H9 (cell line): ENCODE measurements at regions not wholly inside any gene's neighbourhood (a gene's known extent, or its start where the extent isn't known, plus 50 kb on each side); places are given as distances from the start of the nearest gene placed in this dataset.

Experiments
- DNase-seq: peaks from one replicate; pipeline ENCODE4 v3.0.0-alpha.2; 2017
- H2AFZ ChIP-seq: one replicate; pipeline ENCODE4 v1.6.1; 2013; ENCODE audit warnings: mild to moderate bottlenecking, low read length, control low read depth, moderate library complexity
- H2AK5ac ChIP-seq: 2 replicates; pipeline ENCODE4 v1.6.1; 2013; ENCODE audit warnings: low read length, control low read depth, mixed read lengths; ENCODE audit not compliant: insufficient read length
- H2BK120ac ChIP-seq: one replicate; pipeline ENCODE4 v1.6.1; 2013; ENCODE audit warnings: low read depth, mild to moderate bottlenecking, low read length, control low read depth, inconsistent platforms; ENCODE audit not compliant: poor library complexity, severe bottlenecking
- H2BK12ac ChIP-seq: 2 replicates; pipeline ENCODE4 v1.6.1; 2013; ENCODE audit warnings: low read length, control low read depth, mixed read lengths, low read depth; ENCODE audit not compliant: insufficient read length
- H2BK15ac ChIP-seq: 2 replicates; pipeline ENCODE4 v1.6.1; 2013; ENCODE audit warnings: low read depth, low read length, control low read depth
- H2BK20ac ChIP-seq: one replicate; pipeline ENCODE4 v1.6.1; 2013; ENCODE audit warnings: low read depth, mild to moderate bottlenecking, low read length, control low read depth, inconsistent platforms; ENCODE audit not compliant: poor library complexity, severe bottlenecking
- H2BK5ac ChIP-seq: 2 replicates; pipeline ENCODE4 v1.6.1; 2013; ENCODE audit warnings: low read length, control low read depth, mixed read lengths; ENCODE audit not compliant: insufficient read length
- H3K14ac ChIP-seq: 2 replicates; pipeline ENCODE4 v1.6.1; 2013; ENCODE audit warnings: low read length, control low read depth; ENCODE audit not compliant: insufficient read depth
- H3K18ac ChIP-seq: 2 replicates; pipeline ENCODE4 v1.6.1; 2013; ENCODE audit warnings: low read depth, mild to moderate bottlenecking, mixed read lengths, low read length, control low read depth; ENCODE audit not compliant: insufficient read length
- H3K23ac ChIP-seq: 2 replicates; pipeline ENCODE4 v1.6.1; 2013; ENCODE audit warnings: low read length, control low read depth, mixed read lengths, low read depth; ENCODE audit not compliant: insufficient read length
- H3K23me2 ChIP-seq: 2 replicates; pipeline ENCODE4 v1.6.1; 2013; ENCODE audit warnings: low read depth, mild to moderate bottlenecking, mixed read lengths, low read length, control low read depth; ENCODE audit not compliant: insufficient read length, poor library complexity, severe bottlenecking
- H3K27ac ChIP-seq: 2 replicates; pipeline ENCODE4 v1.5.1; 2013; ENCODE audit warnings: low read length, control low read depth, mixed read lengths, low read depth; ENCODE audit not compliant: insufficient read length
- H3K27me3 ChIP-seq: 2 replicates; pipeline ENCODE4 v1.6.1; 2013; ENCODE audit warnings: low read length, control low read depth, inconsistent platforms; ENCODE audit not compliant: insufficient read depth
- H3K4ac ChIP-seq: 2 replicates; pipeline ENCODE4 v1.6.1; 2013; ENCODE audit warnings: low read depth, mild to moderate bottlenecking, control low read depth, inconsistent platforms, low read length, moderate library complexity
- H3K4me1 ChIP-seq: 2 replicates; pipeline ENCODE4 v1.6.1; 2013; ENCODE audit warnings: low read length, control low read depth, inconsistent platforms; ENCODE audit not compliant: insufficient read depth
- H3K4me2 ChIP-seq: 2 replicates; pipeline ENCODE4 v1.6.1; 2013; ENCODE audit warnings: low read length, control low read depth, mixed read lengths; ENCODE audit not compliant: insufficient read length, insufficient read depth
- H3K56ac ChIP-seq: 2 replicates; pipeline ENCODE4 v1.6.1; 2013; ENCODE audit warnings: low read depth, mild to moderate bottlenecking, mixed read lengths, low read length, control low read depth; ENCODE audit not compliant: insufficient read length
- H3K79me1 ChIP-seq: 2 replicates; pipeline ENCODE4 v1.6.1; 2013; ENCODE audit warnings: low read depth, mild to moderate bottlenecking, moderate library complexity, low read length, control low read depth, inconsistent platforms; ENCODE audit not compliant: insufficient read depth, poor library complexity, severe bottlenecking
- H3K79me2 ChIP-seq: 2 replicates; pipeline ENCODE4 v1.6.1; 2013; ENCODE audit warnings: low read length, control low read depth, inconsistent platforms; ENCODE audit not compliant: insufficient read depth
- H3K9ac ChIP-seq: 2 replicates; pipeline ENCODE4 v1.6.1; 2013; ENCODE audit warnings: low read length, control low read depth, mixed read lengths; ENCODE audit not compliant: insufficient read length; ENCODE audit errors: extremely low read depth
- H3K9me3 ChIP-seq: one replicate; pipeline ENCODE4 v1.6.1; 2013; ENCODE audit warnings: low read depth, low read length, inconsistent platforms; ENCODE audit not compliant: control insufficient read depth
- H3T11ph ChIP-seq: one replicate; pipeline ENCODE4 v1.6.1; 2013; ENCODE audit warnings: mild to moderate bottlenecking, low read length, control low read depth, inconsistent platforms
- H4K20me1 ChIP-seq: one replicate; pipeline ENCODE4 v1.6.1; 2013; ENCODE audit not compliant: control insufficient read depth, insufficient read length, insufficient read depth
- H4K5ac ChIP-seq: 2 replicates; pipeline ENCODE4 v1.6.1; 2013; ENCODE audit warnings: low read depth, mild to moderate bottlenecking, mixed read lengths, low read length, control low read depth; ENCODE audit not compliant: insufficient read length
- H4K8ac ChIP-seq: replicated peaks from 2 replicates; pipeline ENCODE4 v1.6.1; 2013; ENCODE audit warnings: low read length, control low read depth, mixed read lengths, low read depth; ENCODE audit not compliant: insufficient read length
- H4K91ac ChIP-seq: 2 replicates; pipeline ENCODE4 v1.6.1; 2013; ENCODE audit warnings: low read depth, mild to moderate bottlenecking, moderate library complexity, mixed read lengths, low read length, control low read depth; ENCODE audit not compliant: insufficient read length
- H3K27ac Mint-ChIP-seq, 3 experiments: 2 replicates in 2 of 3; 3 replicates in 1 of 3; pipeline ENCODE4 v1.8.0; 2020 to 2021; ENCODE audit warnings: mixed read lengths in 3 of 3, mild to moderate bottlenecking in 1 of 3, moderate library complexity in 1 of 3
- H3K27me3 Mint-ChIP-seq: 2 replicates; pipeline ENCODE4 v1.8.0; 2021; ENCODE audit warnings: low read depth, mild to moderate bottlenecking, moderate library complexity, mixed read lengths
- H3K36me3 Mint-ChIP-seq, 3 experiments: 2 replicates in 2 of 3; 3 replicates in 1 of 3; pipeline ENCODE4 v1.8.0; 2020 to 2021; ENCODE audit warnings: low read depth in 3 of 3, mixed read lengths in 3 of 3; ENCODE audit not compliant: insufficient read depth in 1 of 3
- H3K4me1 Mint-ChIP-seq, 2 experiments: 2 replicates each; pipeline ENCODE4 v1.8.0; 2020; ENCODE audit warnings: mixed read lengths in 2 of 2
- H3K4me3 Mint-ChIP-seq, 2 experiments: 2 replicates in 1 of 2; 3 replicates in 1 of 2; pipeline ENCODE4 v1.8.0; 2020 to 2021; ENCODE audit warnings: mild to moderate bottlenecking in 2 of 2, mixed read lengths in 2 of 2, moderate library complexity in 1 of 2
- H3K9me3 Mint-ChIP-seq, 2 experiments: 2 replicates in 1 of 2; 3 replicates in 1 of 2; pipeline ENCODE4 v1.8.0; 2020; ENCODE audit warnings: mild to moderate bottlenecking in 2 of 2, mixed read lengths in 2 of 2, moderate library complexity in 1 of 2
- CTCF ChIP-seq: fragments of 200-600 bp; sonication (generic); conservative IDR thresholded peaks from 3 replicates; pipeline ENCODE4 v1.8.0; 2021; ENCODE audit warnings: antibody characterized with exemption, mild to moderate bottlenecking
- WGBS: extraction: QIAGEN DNeasy Blood & Tissue Kit; methylation state at CpG from one replicate; pipeline ENCODE4 v1.1.7; 2013; ENCODE audit warnings: missing lambda C conversion rate, low lambda C conversion rate, mixed read lengths; ENCODE audit not compliant: insufficient read length; ENCODE audit errors: extremely low coverage; 5-methylcytosine and 5-hydroxymethylcytosine counted together

- Histone ChIP-seq H4K8ac (no peak overlapping the region), H3K23ac (no peak overlapping the region), H3K79me2 (no peaks in the 10 kb centered on the region), H2AFZ (no peak overlapping the region), H4K20me1 (no peaks in the 10 kb centered on the region), H3K4ac (no peak overlapping the region), H4K5ac (no peak overlapping the region), H2BK20ac (no peak overlapping the region), H4K91ac (no peak overlapping the region), H3K79me1 (no peaks in the 10 kb centered on the region), H3K9me3 (peaks cover 20% of the 10 kb centered on the region), H3K14ac (no peak overlapping the region), H3K18ac (no peak overlapping the region), H2AK5ac (no peak overlapping the region), H3T11ph (no peak overlapping the region), H2BK5ac (no peak overlapping the region), H2BK15ac (no peak overlapping the region), H2BK12ac (no peak overlapping the region), H3K27ac (no peak overlapping the region), H3K23me2 (no peaks in the 10 kb centered on the region), H3K56ac (no peak overlapping the region), H3K4me1 (no peaks in the 10 kb centered on the region), H2BK120ac (no peak overlapping the region), H3K27me3 (no peaks in the 10 kb centered on the region), H3K9ac (no peak overlapping the region), H3K4me2 (no peak overlapping the region)
- H3K27me3 Mint-ChIP-seq, result peaks cover 6% of the 10 kb centered on the region
- H3K4me1 Mint-ChIP-seq, result no peaks in the 10 kb centered on the region
- H3K9me3 Mint-ChIP-seq, result peaks cover 22 to 59% of the 10 kb centered on the region in 2 experiments
- no peak overlapping the region for H3K4me3 Mint-ChIP-seq
- peaks cover 8 to 41% (median 16%) of the 10 kb centered on the region in 3 experiments; a peak in 6 of 7 replicates for H3K36me3 Mint-ChIP-seq
- WGBS, result no CpG with 5 or more reads among the region's 7 CpGs
- DNase-seq, result no peak
- TF ChIP-seq CTCF, result no peak
- no peak overlapping the region for H3K27ac Mint-ChIP-seq
Observed at GRCh38 chr7:63092951-63093350, 905.7 kb upstream of the ZNF722 start.
